ENCODE measurements at regions not wholly inside any gene's neighbourhood (a gene's known extent, or its start where the extent isn't known, plus 50 kb on each side); places are given as distances from the start of the nearest gene placed in this dataset.

GRCh38 chr18:56458770-56459712 lies 179.4 kb downstream of the TXNL1 start:
- Histone ChIP-seq H3K27me3 (no peaks in the 10 kb centered on the region), H3K36me3 (no peaks in the 10 kb centered on the region), H3K9me3 (no peaks in the 10 kb centered on the region), H3K4me1 (ENCODE audit: insufficient read depth) (no peaks in the 10 kb centered on the region), H3K4me3 (no peak overlapping the region), H3K27ac (no peak overlapping the region)
- 54 to 62% (median 60%) methylated on average over 13 of the region's 13 CpGs for WGBS, 3 donors
- intact Hi-C loops (cut with DNase I), result no loop called here
- no peak for DNase-seq
- TF ChIP-seq POLR2A (IDR thresholded peaks at IDR 0.05) (no peak), EP300 (IDR thresholded peaks at IDR 0.05) (no peak), CTCF (IDR thresholded peaks at IDR 0.05) (no peak)

- no peaks in the 10 kb centered on the region for H3K4me1 ChIP-seq (ENCODE audit: insufficient read depth)
- DNase-seq, result no peak
- 90 to 93% (median 93%) methylated on average over 2 of the region's 2 CpGs for WGBS, 3 donors
- no peak overlapping the region for H3K27ac ChIP-seq
- no peaks in the 10 kb centered on the region for H3K27me3 ChIP-seq
- no peaks in the 10 kb centered on the region for H3K36me3 ChIP-seq
- intact Hi-C loops (cut with DNase I), result no loop called here
- TF ChIP-seq CTCF (IDR thresholded peaks at IDR 0.05), result no peak
- H3K9me3 ChIP-seq, result no peaks in the 10 kb centered on the region
- no peak overlapping the region for H3K4me3 ChIP-seq
Observed at GRCh38 chr18:56455874-56456273, 182.5 kb downstream of the TXNL1 start.

GRCh38 chr18:56455141-56455540 lies 183.3 kb downstream of the TXNL1 start:
- intact Hi-C loops (cut with DNase I), result no loop called here
- WGBS, 3 donors, result 97 to 100% (median 97%) methylated on average over 2 of the region's 2 CpGs
- no peak for DNase-seq
- no peak for TF ChIP-seq EP300 (IDR thresholded peaks at IDR 0.05)
- TF ChIP-seq POLR2A (IDR thresholded peaks at IDR 0.05), result no peak
- no peak for TF ChIP-seq CTCF (IDR thresholded peaks at IDR 0.05)
- H3K27ac ChIP-seq, result no peak overlapping the region
- H3K4me1 ChIP-seq (ENCODE audit: insufficient read depth), result no peaks in the 10 kb centered on the region
- H3K36me3 ChIP-seq, result no peaks in the 10 kb centered on the region
- no peaks in the 10 kb centered on the region for H3K9me3 ChIP-seq
- H3K4me3 ChIP-seq, result no peak overlapping the region
- H3K27me3 ChIP-seq, result no peaks in the 10 kb centered on the region

- Histone ChIP-seq H3K4me1 (ENCODE audit: insufficient read depth) (no peaks in the 10 kb centered on the region), H3K36me3 (no peaks in the 10 kb centered on the region), H3K27me3 (no peaks in the 10 kb centered on the region), H3K9me3 (no peaks in the 10 kb centered on the region), H3K4me3 (no peak overlapping the region), H3K27ac (no peak overlapping the region)
- no peak for DNase-seq
- intact Hi-C loops (cut with DNase I), result no loop called here
- TF ChIP-seq CTCF (IDR thresholded peaks at IDR 0.05) (no peak), POLR2A (IDR thresholded peaks at IDR 0.05) (no peak), EP300 (IDR thresholded peaks at IDR 0.05) (no peak)
- 75 to 87% (median 78%) methylated on average over 3 of the region's 3 CpGs for WGBS, 3 donors
Observed at GRCh38 chr18:56453631-56454030, 184.8 kb downstream of the TXNL1 start.

Data from ovary (tissue), 7 donors.